ENCODE measurements at regions not wholly inside any gene's neighbourhood (a gene's known extent, or its start where the extent isn't known, plus 50 kb on each side); places are given as distances from the start of the nearest gene placed in this dataset.

- no peak overlapping the region for H3K4me3 ChIP-seq
- TF ChIP-seq HDAC2 (IDR thresholded peaks at IDR 0.05) (no peak), POLR2A (IDR thresholded peaks at IDR 0.05; ENCODE audit: low read length) (no peak), EHMT2 (IDR thresholded peaks at IDR 0.05; ENCODE audit: low read depth) (no peak), TP53 (CRISPR knock-in tag; IDR thresholded peaks at IDR 0.05) (no peak), ZC3H11A (IDR thresholded peaks at IDR 0.05) (no peak), CEBPB (IDR thresholded peaks at IDR 0.05) (no peak), MAZ (IDR thresholded peaks at IDR 0.05; ENCODE audit: borderline replicate concordance, low read depth, low read length) (no peak), RCOR1 (IDR thresholded peaks at IDR 0.05; ENCODE audit: low read depth, low read length) (no peak), USF2 (IDR thresholded peaks at IDR 0.05) (no peak), EP300 (IDR thresholded peaks at IDR 0.05) (no peak), NPAS2 (CRISPR knock-in tag; IDR thresholded peaks at IDR 0.05; ENCODE audit: borderline replicate concordance) (no peak)
- TF ChIP-seq, protein P1, sequence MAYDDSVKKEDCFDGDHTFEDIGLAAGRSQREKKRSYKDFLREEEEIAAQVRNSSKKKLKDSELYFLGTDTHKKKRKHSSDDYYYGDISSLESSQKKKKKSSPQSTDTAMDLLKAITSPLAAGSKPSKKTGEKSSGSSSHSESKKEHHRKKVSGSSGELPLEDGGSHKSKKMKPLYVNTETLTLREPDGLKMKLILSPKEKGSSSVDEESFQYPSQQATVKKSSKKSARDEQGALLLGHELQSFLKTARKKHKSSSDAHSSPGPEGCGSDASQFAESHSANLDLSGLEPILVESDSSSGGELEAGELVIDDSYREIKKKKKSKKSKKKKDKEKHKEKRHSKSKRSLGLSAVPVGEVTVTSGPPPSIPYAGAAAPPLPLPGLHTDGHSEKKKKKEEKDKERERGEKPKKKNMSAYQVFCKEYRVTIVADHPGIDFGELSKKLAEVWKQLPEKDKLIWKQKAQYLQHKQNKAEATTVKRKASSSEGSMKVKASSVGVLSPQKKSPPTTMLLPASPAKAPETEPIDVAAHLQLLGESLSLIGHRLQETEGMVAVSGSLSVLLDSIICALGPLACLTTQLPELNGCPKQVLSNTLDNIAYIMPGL (CRISPR knock-in tag; IDR thresholded peaks at IDR 0.05; ENCODE audit: borderline replicate concordance) = no peak
- 3% methylated on average over 3 of the region's 3 CpGs for WGBS (ENCODE audit: missing lambda C conversion rate)
- CTCF ChIA-PET = no interaction called here
- FAIRE-seq (no peak), DNase-seq (ENCODE audit: low read depth in 1 of 2, low spot score in 1 of 2) (no peak), ATAC-seq (no peak)
- peaks cover 5% of the 10 kb centered on the region; the same call in 1 of the 3 replicates for H3K9me3 ChIP-seq
- H3K4me1 ChIP-seq = no peaks in the 10 kb centered on the region
- POLR2A ChIA-PET = no interaction called here
- H3K27ac ChIP-seq = no peak overlapping the region
- H3K4me2 ChIP-seq = no peak overlapping the region
Measured at GRCh38 chr5:117497601-117498000, 923.0 kb upstream of the SEMA6A start.

GRCh38 chr5:117496801-117497200 lies 922.2 kb upstream of the SEMA6A start:
- no peak for TF ChIP-seq CBX2 (IDR thresholded peaks at IDR 0.05; ENCODE audit: borderline replicate concordance, low read depth)
- TF ChIP-seq, protein P1 (CRISPR knock-in tag; IDR thresholded peaks at IDR 0.05; ENCODE audit: borderline replicate concordance) = no peak
- TF ChIP-seq RARB (CRISPR knock-in tag; IDR thresholded peaks at IDR 0.05) = no peak
- no peak for TF ChIP-seq CHD2 (IDR thresholded peaks at IDR 0.05; ENCODE audit: low read length, partially characterized antibody)
- TF ChIP-seq, protein P2, sequence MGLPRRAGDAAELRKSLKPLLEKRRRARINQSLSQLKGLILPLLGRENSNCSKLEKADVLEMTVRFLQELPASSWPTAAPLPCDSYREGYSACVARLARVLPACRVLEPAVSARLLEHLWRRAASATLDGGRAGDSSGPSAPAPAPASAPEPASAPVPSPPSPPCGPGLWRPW (IDR thresholded peaks at IDR 0.05) = no peak
- no peak for TF ChIP-seq CEBPB (IDR thresholded peaks at IDR 0.05)
- no peak for TF ChIP-seq ZC3H11A (IDR thresholded peaks at IDR 0.05)
- TF ChIP-seq NR3C1 (IDR thresholded peaks at IDR 0.05) = no peak
- ChIA-PET CTCF (no interaction called here), POLR2A (no interaction called here)
- H3K9me3 ChIP-seq = 0 out of 3 replicates have a peak, but pooled peaks cover 3% of the 10 kb centered on the region
- DNase-seq (ENCODE audit: low read depth in 1 of 2, low spot score in 1 of 2) (no peak), ATAC-seq (no peak), FAIRE-seq (no peak)
- H3K27ac ChIP-seq = no peak overlapping the region
- no peaks in the 10 kb centered on the region for H3K4me1 ChIP-seq
- no peak overlapping the region for H3K4me3 ChIP-seq
- H3K4me2 ChIP-seq = no peak overlapping the region
- WGBS (ENCODE audit: missing lambda C conversion rate) = 6% methylated on average over 1 of the region's 1 CpG

GRCh38 chr5:117494188-117494587 lies 919.6 kb upstream of the SEMA6A start:
- CTCF ChIA-PET = no interaction called here
- no peaks in the 10 kb centered on the region for H3K4me1 ChIP-seq
- TF ChIP-seq MAFK (IDR thresholded peaks at IDR 0.05; ENCODE audit: partially characterized antibody) (no peak), RARB (CRISPR knock-in tag; IDR thresholded peaks at IDR 0.05) (no peak), KDM5A (IDR thresholded peaks at IDR 0.05) (no peak), RNF2 (IDR thresholded peaks at IDR 0.05; ENCODE audit: borderline replicate concordance, low read depth) (no peak), CHD2 (IDR thresholded peaks at IDR 0.05; ENCODE audit: low read length, partially characterized antibody) (no peak), NFE2L2 (conservative IDR thresholded peaks at IDR 0.05; ENCODE audit: low read length) (no peak), ATOH8 (CRISPR knock-in tag; IDR thresholded peaks at IDR 0.05; ENCODE audit: low read depth) (no peak), CEBPB (IDR thresholded peaks at IDR 0.05) (no peak), CBX2 (IDR thresholded peaks at IDR 0.05; ENCODE audit: borderline replicate concordance, low read depth) (no peak)
- TF ChIP-seq, protein P3, sequence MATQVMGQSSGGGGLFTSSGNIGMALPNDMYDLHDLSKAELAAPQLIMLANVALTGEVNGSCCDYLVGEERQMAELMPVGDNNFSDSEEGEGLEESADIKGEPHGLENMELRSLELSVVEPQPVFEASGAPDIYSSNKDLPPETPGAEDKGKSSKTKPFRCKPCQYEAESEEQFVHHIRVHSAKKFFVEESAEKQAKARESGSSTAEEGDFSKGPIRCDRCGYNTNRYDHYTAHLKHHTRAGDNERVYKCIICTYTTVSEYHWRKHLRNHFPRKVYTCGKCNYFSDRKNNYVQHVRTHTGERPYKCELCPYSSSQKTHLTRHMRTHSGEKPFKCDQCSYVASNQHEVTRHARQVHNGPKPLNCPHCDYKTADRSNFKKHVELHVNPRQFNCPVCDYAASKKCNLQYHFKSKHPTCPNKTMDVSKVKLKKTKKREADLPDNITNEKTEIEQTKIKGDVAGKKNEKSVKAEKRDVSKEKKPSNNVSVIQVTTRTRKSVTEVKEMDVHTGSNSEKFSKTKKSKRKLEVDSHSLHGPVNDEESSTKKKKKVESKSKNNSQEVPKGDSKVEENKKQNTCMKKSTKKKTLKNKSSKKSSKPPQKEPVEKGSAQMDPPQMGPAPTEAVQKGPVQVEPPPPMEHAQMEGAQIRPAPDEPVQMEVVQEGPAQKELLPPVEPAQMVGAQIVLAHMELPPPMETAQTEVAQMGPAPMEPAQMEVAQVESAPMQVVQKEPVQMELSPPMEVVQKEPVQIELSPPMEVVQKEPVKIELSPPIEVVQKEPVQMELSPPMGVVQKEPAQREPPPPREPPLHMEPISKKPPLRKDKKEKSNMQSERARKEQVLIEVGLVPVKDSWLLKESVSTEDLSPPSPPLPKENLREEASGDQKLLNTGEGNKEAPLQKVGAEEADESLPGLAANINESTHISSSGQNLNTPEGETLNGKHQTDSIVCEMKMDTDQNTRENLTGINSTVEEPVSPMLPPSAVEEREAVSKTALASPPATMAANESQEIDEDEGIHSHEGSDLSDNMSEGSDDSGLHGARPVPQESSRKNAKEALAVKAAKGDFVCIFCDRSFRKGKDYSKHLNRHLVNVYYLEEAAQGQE (IDR thresholded peaks at IDR 0.05) = no peak
- FAIRE-seq = no peak
- ATAC-seq = no peak
- POLR2A ChIA-PET = no interaction called here
- 0 out of 3 replicates have a peak, but pooled peaks cover 3% of the 10 kb centered on the region for H3K9me3 ChIP-seq
- H3K27ac ChIP-seq = no peak overlapping the region
- no peak for DNase-seq (ENCODE audit: low read depth in 1 of 2, low spot score in 1 of 2)
- no peak overlapping the region for H3K4me2 ChIP-seq
- H3K4me3 ChIP-seq = no peak overlapping the region
- 14% methylated on average over 2 of the region's 2 CpGs for WGBS (ENCODE audit: missing lambda C conversion rate)
